Neural progenitor cell (in vitro differentiated cells): ENCODE measurements at regions not wholly inside any gene's neighbourhood (a gene's known extent, or its start where the extent isn't known, plus 50 kb on each side); places are given as distances from the start of the nearest gene placed in this dataset.

Source experiments
- DNase-seq: peaks from one replicate; pipeline ENCODE4 v3.0.0-alpha.2; 2016; ENCODE audit warnings: low spot score
- H2AFZ ChIP-seq: fragments of 200-600 bp; sonication (generic); replicated peaks from 2 replicates; pipeline ENCODE4 v1.6.1; 2016; ENCODE audit warnings: antibody characterized with exemption
- H3F3A ChIP-seq: fragments of 200-600 bp; sonication (generic); 2 replicates; pipeline ENCODE4 v1.6.1; 2016; ENCODE audit warnings: antibody characterized with exemption, low read depth
- H3K27ac ChIP-seq: fragments of 200-600 bp; sonication (generic); 2 replicates; pipeline ENCODE4 v1.5.1; 2016; ENCODE audit warnings: mild to moderate bottlenecking
- H3K27me3 ChIP-seq: fragments of 200-600 bp; sonication (generic); 2 replicates; pipeline ENCODE4 v1.6.1; 2016; ENCODE audit warnings: mild to moderate bottlenecking, moderate library complexity
- H3K36me3 ChIP-seq: fragments of 200-600 bp; sonication (generic); 2 replicates; pipeline ENCODE4 v1.5.1; 2016
- H3K4me1 ChIP-seq: fragments of 200-600 bp; sonication (generic); 2 replicates; pipeline ENCODE4 v1.6.1; 2016; ENCODE audit warnings: mixed run types
- H3K4me2 ChIP-seq: fragments of 200-600 bp; sonication (generic); 2 replicates; pipeline ENCODE4 v1.6.1; 2016
- H3K4me3 ChIP-seq: fragments of 200-600 bp; sonication (generic); 2 replicates; pipeline ENCODE4 v1.5.1; 2016
- H3K79me2 ChIP-seq: fragments of 200-600 bp; sonication (generic); 2 replicates; pipeline ENCODE4 v1.6.1; 2016; ENCODE audit warnings: low read depth
- H3K9ac ChIP-seq: fragments of 200-600 bp; sonication (generic); 2 replicates; pipeline ENCODE4 v1.6.1; 2016
- H3K9me3 ChIP-seq: fragments of 200-600 bp; sonication (generic); 2 replicates; pipeline ENCODE4 v1.5.1; 2016; ENCODE audit warnings: low read depth
- H4K20me1 ChIP-seq: fragments of 200-600 bp; sonication (generic); 2 replicates; pipeline ENCODE4 v1.6.1; 2016; ENCODE audit warnings: low read depth
- H3K27ac Mint-ChIP-seq: 3 replicates; pipeline ENCODE4 v1.8.0; 2021; ENCODE audit warnings: mixed read lengths
- H3K27me3 Mint-ChIP-seq: 2 replicates; pipeline ENCODE4 v1.8.0; 2022; ENCODE audit warnings: low read depth, mild to moderate bottlenecking, inconsistent platforms, moderate library complexity, mixed read lengths; ENCODE audit not compliant: insufficient read depth
- H3K36me3 Mint-ChIP-seq: 3 replicates; pipeline ENCODE4 v1.8.0; 2021; ENCODE audit warnings: mixed read lengths
- H3K4me1 Mint-ChIP-seq: 3 replicates; pipeline ENCODE4 v1.8.0; 2021; ENCODE audit warnings: mixed read lengths
- H3K4me3 Mint-ChIP-seq: 3 replicates; pipeline ENCODE4 v1.8.0; 2021; ENCODE audit warnings: mild to moderate bottlenecking, moderate library complexity, mixed read lengths
- H3K9me3 Mint-ChIP-seq: 3 replicates; pipeline ENCODE4 v1.8.0; 2020; ENCODE audit warnings: mixed read lengths
- CTCF ChIP-seq: fragments of 200-600 bp; sonication (generic); IDR thresholded peaks from 2 replicates; pipeline ENCODE4 v1.5.1; 2017; ENCODE audit warnings: antibody characterized with exemption, mild to moderate bottlenecking
- EZH2 ChIP-seq: fragments of 200-600 bp; sonication (generic); IDR thresholded peaks from 2 replicates; pipeline ENCODE4 v1.6.1; 2017; ENCODE audit warnings: antibody characterized with exemption, mild to moderate bottlenecking, moderate library complexity
- EZH2phosphoT487 ChIP-seq: fragments of 200-600 bp; sonication (generic); IDR thresholded peaks from 2 replicates; pipeline ENCODE4 v1.6.1; 2017; ENCODE audit warnings: antibody characterized with exemption

- Mint-ChIP-seq H3K27ac (no peak overlapping the region), H3K36me3 (no peaks in the 10 kb centered on the region), H3K9me3 (no peaks in the 10 kb centered on the region), H3K4me1 (peaks cover 16% of the 10 kb centered on the region), H3K4me3 (no peak overlapping the region), H3K27me3 (peaks cover 13% of the 10 kb centered on the region)
- no peaks in the 10 kb centered on the region for H3F3A ChIP-seq
- no peak overlapping the region for H3K4me3 ChIP-seq
- H3K27me3 ChIP-seq = no peaks in the 10 kb centered on the region
- no peak overlapping the region for H3K27ac ChIP-seq
- no peak overlapping the region for H3K9ac ChIP-seq
- no peak for DNase-seq
- no peaks in the 10 kb centered on the region for H3K9me3 ChIP-seq
- no peak overlapping the region for H2AFZ ChIP-seq
- H4K20me1 ChIP-seq = no peaks in the 10 kb centered on the region
- H3K4me1 ChIP-seq = peaks cover 3% of the 10 kb centered on the region
- no peaks in the 10 kb centered on the region for H3K36me3 ChIP-seq
- TF ChIP-seq CTCF (no peak), EZH2phosphoT487 (no peak), EZH2 (no peak)
- H3K79me2 ChIP-seq = no peaks in the 10 kb centered on the region
- no peak overlapping the region for H3K4me2 ChIP-seq
Measured at GRCh38 chr9:129309041-129309430, 131.0 kb upstream of the IER5L start.

DNA sequence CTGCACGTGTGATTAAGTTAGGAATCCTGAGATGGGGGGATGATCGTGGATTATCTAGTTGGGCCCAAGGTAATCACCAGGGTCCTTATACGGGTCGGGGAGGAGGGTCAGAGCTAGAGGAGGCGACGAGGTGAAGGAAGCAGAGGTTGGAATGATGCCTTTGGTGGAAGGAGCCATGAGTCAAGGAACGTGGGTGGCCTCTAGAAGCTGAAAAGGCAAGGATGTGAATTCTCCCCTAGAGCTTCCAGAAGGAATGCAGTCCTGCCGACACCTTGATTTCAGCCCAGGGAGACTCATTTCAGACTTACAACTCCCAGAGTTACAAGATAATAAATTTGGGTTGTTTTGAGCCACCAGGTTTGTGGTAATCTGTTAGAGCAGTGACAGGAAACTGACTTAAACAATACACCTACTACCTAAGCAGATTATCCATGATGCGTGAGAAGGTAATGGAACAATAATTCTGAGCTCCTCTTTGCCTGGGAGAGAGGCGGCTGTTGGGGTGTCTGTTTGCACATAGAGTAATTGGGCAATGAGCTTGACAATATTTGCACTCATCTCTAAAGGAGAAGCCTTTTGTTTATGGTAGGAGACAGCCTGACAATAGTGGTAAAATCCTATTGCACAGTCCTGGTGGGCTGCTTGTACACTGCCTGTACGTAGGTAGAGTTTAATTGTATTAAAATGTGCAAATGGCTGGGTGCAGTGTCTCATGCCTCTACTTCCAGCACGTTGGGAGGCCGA lies 129.3 kb upstream of the IER5L start:
- no peak overlapping the region for H2AFZ ChIP-seq
- no peak for TF ChIP-seq EZH2phosphoT487
- no peak for TF ChIP-seq EZH2
- no peak for TF ChIP-seq CTCF

GRCh38 chr9:129306318-129306973 lies 128.4 kb upstream of the IER5L start:
- TF ChIP-seq EZH2phosphoT487 (no peak), EZH2 (no peak), CTCF (no peak)
- H3K4me3 ChIP-seq = no peak overlapping the region
- DNase-seq = no peak

More for the DNA sequence above, 129.3 kb upstream of the IER5L start:
- Histone ChIP-seq H3K27me3 (no peaks in the 10 kb centered on the region), H3K4me2 (no peak overlapping the region), H3K36me3 (no peaks in the 10 kb centered on the region), H3K27ac (no peak overlapping the region), H3F3A (no peaks in the 10 kb centered on the region), H3K4me1 (peaks cover 3% of the 10 kb centered on the region), H3K4me3 (no peak overlapping the region), H3K9me3 (peaks cover 3% of the 10 kb centered on the region), H3K79me2 (no peaks in the 10 kb centered on the region), H4K20me1 (no peaks in the 10 kb centered on the region), H3K9ac (no peak overlapping the region)
- H3K27me3 Mint-ChIP-seq = peaks cover 9% of the 10 kb centered on the region
- H3K36me3 Mint-ChIP-seq = peaks cover 3% of the 10 kb centered on the region
- H3K9me3 Mint-ChIP-seq = peaks cover 9% of the 10 kb centered on the region
- H3K4me3 Mint-ChIP-seq = no peak overlapping the region
- H3K27ac Mint-ChIP-seq = no peak overlapping the region
- no peak for DNase-seq
- peaks cover 11% of the 10 kb centered on the region for H3K4me1 Mint-ChIP-seq

More at GRCh38 chr9:129306318-129306973, 128.4 kb upstream of the IER5L start:
- Mint-ChIP-seq H3K4me3 (no peak overlapping the region), H3K4me1 (peaks cover 6% of the 10 kb centered on the region), H3K9me3 (peaks cover 14% of the 10 kb centered on the region), H3K27me3 (peaks cover 8% of the 10 kb centered on the region), H3K27ac (no peak overlapping the region), H3K36me3 (peaks cover 5% of the 10 kb centered on the region)
- Histone ChIP-seq H3K27me3 (no peaks in the 10 kb centered on the region), H3K36me3 (no peaks in the 10 kb centered on the region), H3K9ac (no peak overlapping the region), H4K20me1 (no peaks in the 10 kb centered on the region), H3K4me1 (peaks cover 3% of the 10 kb centered on the region), H3K79me2 (no peaks in the 10 kb centered on the region), H3K9me3 (peaks cover 3% of the 10 kb centered on the region), H2AFZ (no peak overlapping the region), H3K4me2 (no peak overlapping the region), H3F3A (no peaks in the 10 kb centered on the region), H3K27ac (no peak overlapping the region)
